ENCODE measurements at regions not wholly inside any gene's neighbourhood (a gene's known extent, or its start where the extent isn't known, plus 50 kb on each side); places are given as distances from the start of the nearest gene placed in this dataset.

DNA sequence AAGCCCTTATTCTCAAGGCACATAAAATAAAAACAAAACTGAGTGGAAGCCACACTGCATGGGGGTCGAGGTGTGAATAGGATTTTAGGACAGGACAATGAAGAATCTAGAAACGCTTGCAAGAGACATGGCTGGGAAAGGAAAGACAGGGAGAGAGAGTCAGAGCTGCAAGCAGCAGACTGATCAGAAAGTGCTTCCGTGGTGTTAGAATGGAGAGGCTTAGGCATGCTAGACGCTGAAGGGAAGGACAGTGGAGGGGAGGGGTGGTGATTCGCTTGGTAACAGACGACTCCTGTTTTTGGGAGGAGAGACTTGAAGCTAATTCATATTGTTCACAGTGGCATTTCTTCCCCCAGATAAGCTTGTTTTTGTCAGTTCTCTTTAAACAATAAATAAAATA is 173.5 kb downstream of the AIPL1 start (continued):
- TF ChIP-seq, protein P1, sequence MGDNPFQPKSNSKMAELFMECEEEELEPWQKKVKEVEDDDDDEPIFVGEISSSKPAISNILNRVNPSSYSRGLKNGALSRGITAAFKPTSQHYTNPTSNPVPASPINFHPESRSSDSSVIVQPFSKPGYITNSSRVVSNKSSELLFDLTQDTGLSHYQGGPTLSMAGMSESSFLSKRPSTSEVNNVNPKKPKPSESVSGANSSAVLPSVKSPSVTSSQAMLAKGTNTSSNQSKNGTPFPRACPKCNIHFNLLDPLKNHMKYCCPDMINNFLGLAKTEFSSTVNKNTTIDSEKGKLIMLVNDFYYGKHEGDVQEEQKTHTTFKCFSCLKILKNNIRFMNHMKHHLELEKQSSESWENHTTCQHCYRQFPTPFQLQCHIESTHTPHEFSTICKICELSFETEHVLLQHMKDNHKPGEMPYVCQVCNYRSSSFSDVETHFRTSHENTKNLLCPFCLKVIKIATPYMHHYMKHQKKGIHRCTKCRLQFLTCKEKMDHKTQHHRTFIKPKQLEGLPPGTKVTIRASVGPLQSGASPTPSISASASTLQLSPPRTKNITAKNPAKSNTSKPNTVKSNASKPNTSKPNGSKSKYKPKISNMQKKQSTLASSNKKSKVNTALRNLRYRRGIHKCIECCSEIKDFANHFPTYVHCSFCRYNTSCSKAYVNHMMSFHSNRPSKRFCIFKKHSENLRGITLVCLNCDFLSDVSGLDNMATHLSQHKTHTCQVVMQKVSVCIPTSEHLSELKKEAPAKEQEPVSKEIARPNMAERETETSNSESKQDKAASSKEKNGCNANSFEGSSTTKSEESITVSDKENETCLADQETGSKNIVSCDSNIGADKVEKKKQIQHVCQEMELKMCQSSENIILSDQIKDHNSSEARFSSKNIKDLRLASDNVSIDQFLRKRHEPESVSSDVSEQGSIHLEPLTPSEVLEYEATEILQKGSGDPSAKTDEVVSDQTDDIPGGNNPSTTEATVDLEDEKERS (tag by site-specific recombination; IDR thresholded peaks at IDR 0.05) = no peak
- TF ChIP-seq ZNF76 (tag by site-specific recombination; IDR thresholded peaks at IDR 0.05; ENCODE audit: borderline replicate concordance, low read depth) (no peak), KLF8 (tag by site-specific recombination; IDR thresholded peaks at IDR 0.05) (no peak), ZNF133 (tag by site-specific recombination; IDR thresholded peaks at IDR 0.05) (no peak), ZNF768 (tag by site-specific recombination; IDR thresholded peaks at IDR 0.05) (no peak), ZNF335 (tag by site-specific recombination; conservative IDR thresholded peaks at IDR 0.05) (no peak)

DNA sequence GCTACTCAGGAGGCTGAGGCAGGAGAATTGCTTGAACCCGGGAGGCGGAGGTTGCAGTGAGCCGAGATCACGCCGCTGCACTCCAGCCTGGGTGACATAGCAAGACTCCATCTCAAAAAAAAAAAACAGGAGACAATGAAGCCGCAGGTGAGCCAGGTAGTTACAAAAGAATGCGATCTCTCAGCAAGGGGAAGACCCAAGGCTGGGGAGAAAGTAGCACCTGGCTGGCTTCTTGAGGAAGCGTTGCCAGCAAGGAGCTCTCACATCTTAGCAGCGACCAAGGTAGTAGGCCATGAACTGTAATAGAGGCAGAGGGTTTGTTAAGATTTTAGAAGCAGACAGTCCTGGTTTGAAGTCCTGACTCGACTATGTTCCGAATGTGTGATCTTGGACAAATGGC is 175.0 kb downstream of the AIPL1 start:
- CTCF ChIA-PET = interaction anchor here (0.5 kb wide), 1 partner anchor 810 kb away, joined by 3 read pairs; no protein-coding TSS in a partner anchor
- Histone ChIP-seq H3K9me3 (ENCODE audit: control insufficient read depth, insufficient read depth, low read depth, low read length) (no peaks in the 10 kb centered on the region; the same call in 1 of the 2 replicates), H3K36me3 (ENCODE audit: control insufficient read depth in 2 of 2, insufficient read depth in 1 of 2, low read length in 2 of 2) (no peaks in the 10 kb centered on the region), H3K4me3 (ENCODE audit: low read depth, low read length) (no peak overlapping the region), H3K4me1 (ENCODE audit: control insufficient read depth, insufficient read depth, low read length) (no peaks in the 10 kb centered on the region), H3K27ac (ENCODE audit: extremely low read depth, low read depth, low read length) (no peak overlapping the region)
- TF ChIP-seq YY2 (tag by site-specific recombination; IDR thresholded peaks at IDR 0.05) = no peak
- POLR2A ChIA-PET = no interaction called here

DNA sequence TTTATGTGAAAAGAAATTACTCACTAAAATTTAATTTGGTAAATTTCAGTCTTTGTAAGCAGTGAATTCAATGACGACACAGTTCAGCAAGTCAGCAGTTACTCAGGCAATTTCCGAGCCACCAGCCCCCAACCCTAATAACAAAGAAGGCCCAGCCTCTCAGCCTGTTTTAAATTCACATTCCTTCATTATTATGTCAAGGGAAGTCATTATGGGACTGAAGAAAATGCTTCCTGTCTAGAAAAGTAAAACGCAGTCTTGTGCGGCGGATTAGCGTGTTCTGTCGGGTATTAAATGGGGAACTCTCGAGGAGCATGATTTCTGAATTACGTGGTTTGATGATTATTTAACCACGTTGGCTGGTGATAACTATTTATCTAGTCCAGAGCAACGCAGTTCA is 177.6 kb downstream of the AIPL1 start:
- no peak for TF ChIP-seq ZNF132 (tag by site-specific recombination; IDR thresholded peaks at IDR 0.05; ENCODE audit: borderline replicate concordance)
- no peak for TF ChIP-seq HOXC10 (CRISPR knock-in tag; IDR thresholded peaks at IDR 0.05)
- no peak for TF ChIP-seq ZNF473 (tag by site-specific recombination; IDR thresholded peaks at IDR 0.05)
- no peak for TF ChIP-seq ZNF423 (tag by site-specific recombination; IDR thresholded peaks at IDR 0.05)
- TF ChIP-seq ZNF324 (tag by site-specific recombination; IDR thresholded peaks at IDR 0.05) = no peak
- no peak for TF ChIP-seq ZNF785 (tag by site-specific recombination; IDR thresholded peaks at IDR 0.05)
- no peak for TF ChIP-seq ZNF138 (tag by site-specific recombination; IDR thresholded peaks at IDR 0.05; ENCODE audit: borderline replicate concordance)
- no peak for TF ChIP-seq ZNF670 (tag by site-specific recombination; IDR thresholded peaks at IDR 0.05; ENCODE audit: low read depth)
- no peak for TF ChIP-seq ZNF211 (tag by site-specific recombination; IDR thresholded peaks at IDR 0.05; ENCODE audit: low read depth)
- TF ChIP-seq, protein P2, sequence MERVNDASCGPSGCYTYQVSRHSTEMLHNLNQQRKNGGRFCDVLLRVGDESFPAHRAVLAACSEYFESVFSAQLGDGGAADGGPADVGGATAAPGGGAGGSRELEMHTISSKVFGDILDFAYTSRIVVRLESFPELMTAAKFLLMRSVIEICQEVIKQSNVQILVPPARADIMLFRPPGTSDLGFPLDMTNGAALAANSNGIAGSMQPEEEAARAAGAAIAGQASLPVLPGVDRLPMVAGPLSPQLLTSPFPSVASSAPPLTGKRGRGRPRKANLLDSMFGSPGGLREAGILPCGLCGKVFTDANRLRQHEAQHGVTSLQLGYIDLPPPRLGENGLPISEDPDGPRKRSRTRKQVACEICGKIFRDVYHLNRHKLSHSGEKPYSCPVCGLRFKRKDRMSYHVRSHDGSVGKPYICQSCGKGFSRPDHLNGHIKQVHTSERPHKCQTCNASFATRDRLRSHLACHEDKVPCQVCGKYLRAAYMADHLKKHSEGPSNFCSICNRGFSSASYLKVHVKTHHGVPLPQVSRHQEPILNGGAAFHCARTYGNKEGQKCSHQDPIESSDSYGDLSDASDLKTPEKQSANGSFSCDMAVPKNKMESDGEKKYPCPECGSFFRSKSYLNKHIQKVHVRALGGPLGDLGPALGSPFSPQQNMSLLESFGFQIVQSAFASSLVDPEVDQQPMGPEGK (tag by site-specific recombination; IDR thresholded peaks at IDR 0.05) = no peak
- Histone ChIP-seq H3K4me3 (ENCODE audit: low read depth, low read length) (no peak overlapping the region), H3K27ac (ENCODE audit: extremely low read depth, low read depth, low read length) (no peak overlapping the region), H3K36me3 (ENCODE audit: control insufficient read depth in 2 of 2, insufficient read depth in 1 of 2, low read length in 2 of 2) (no peaks in the 10 kb centered on the region), H3K9me3 (ENCODE audit: control insufficient read depth, insufficient read depth, low read depth, low read length) (no peaks in the 10 kb centered on the region), H3K4me1 (ENCODE audit: control insufficient read depth, insufficient read depth, low read length) (no peaks in the 10 kb centered on the region)
- ChIA-PET CTCF (no interaction called here), POLR2A (no interaction called here)

DNA sequence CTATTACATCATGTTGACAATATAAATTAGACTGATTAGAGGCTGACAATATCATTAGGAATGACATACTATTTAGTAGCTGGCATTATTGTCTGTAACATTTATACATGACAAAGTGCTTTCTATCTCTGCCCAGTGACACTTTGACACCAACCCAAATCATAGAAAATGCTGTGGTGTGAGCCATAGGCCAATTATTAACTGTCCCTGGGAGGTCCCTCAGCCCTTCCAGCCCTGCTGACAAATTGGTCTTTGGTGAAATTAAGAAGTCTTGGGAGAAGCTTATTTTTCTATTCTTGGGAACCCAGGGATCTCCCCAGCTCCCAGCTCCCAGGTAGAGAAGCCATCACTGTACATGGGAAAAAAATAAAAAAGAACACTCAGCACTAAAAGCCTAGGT is 179.6 kb downstream of the AIPL1 start:
- CTCF ChIA-PET = interaction anchor here (0.6 to 0.8 kb wide), 2 partner anchors 21 to 1649 kb away, joined by 3 read pairs; no protein-coding TSS in a partner anchor
- Histone ChIP-seq H3K4me1 (ENCODE audit: control insufficient read depth, insufficient read depth, low read length) (no peaks in the 10 kb centered on the region), H3K27ac (ENCODE audit: extremely low read depth, low read depth, low read length) (no peak overlapping the region)
- TF ChIP-seq ZNF223 (tag by site-specific recombination; IDR thresholded peaks at IDR 0.05) (no peak), MZF1 (tag by site-specific recombination; IDR thresholded peaks at IDR 0.05; ENCODE audit: borderline replicate concordance) (no peak), YY1 (tag by site-specific recombination; IDR thresholded peaks at IDR 0.05) (no peak), ZNF23 (tag by site-specific recombination; IDR thresholded peaks at IDR 0.05; ENCODE audit: borderline replicate concordance) (no peak), KLF8 (tag by site-specific recombination; IDR thresholded peaks at IDR 0.05) (no peak), ZNF366 (tag by site-specific recombination; conservative IDR thresholded peaks at IDR 0.05) (no peak), OSR2 (tag by site-specific recombination; IDR thresholded peaks at IDR 0.05) (no peak), ZNF138 (tag by site-specific recombination; IDR thresholded peaks at IDR 0.05; ENCODE audit: borderline replicate concordance) (no peak)
- TF ChIP-seq, protein P3, sequence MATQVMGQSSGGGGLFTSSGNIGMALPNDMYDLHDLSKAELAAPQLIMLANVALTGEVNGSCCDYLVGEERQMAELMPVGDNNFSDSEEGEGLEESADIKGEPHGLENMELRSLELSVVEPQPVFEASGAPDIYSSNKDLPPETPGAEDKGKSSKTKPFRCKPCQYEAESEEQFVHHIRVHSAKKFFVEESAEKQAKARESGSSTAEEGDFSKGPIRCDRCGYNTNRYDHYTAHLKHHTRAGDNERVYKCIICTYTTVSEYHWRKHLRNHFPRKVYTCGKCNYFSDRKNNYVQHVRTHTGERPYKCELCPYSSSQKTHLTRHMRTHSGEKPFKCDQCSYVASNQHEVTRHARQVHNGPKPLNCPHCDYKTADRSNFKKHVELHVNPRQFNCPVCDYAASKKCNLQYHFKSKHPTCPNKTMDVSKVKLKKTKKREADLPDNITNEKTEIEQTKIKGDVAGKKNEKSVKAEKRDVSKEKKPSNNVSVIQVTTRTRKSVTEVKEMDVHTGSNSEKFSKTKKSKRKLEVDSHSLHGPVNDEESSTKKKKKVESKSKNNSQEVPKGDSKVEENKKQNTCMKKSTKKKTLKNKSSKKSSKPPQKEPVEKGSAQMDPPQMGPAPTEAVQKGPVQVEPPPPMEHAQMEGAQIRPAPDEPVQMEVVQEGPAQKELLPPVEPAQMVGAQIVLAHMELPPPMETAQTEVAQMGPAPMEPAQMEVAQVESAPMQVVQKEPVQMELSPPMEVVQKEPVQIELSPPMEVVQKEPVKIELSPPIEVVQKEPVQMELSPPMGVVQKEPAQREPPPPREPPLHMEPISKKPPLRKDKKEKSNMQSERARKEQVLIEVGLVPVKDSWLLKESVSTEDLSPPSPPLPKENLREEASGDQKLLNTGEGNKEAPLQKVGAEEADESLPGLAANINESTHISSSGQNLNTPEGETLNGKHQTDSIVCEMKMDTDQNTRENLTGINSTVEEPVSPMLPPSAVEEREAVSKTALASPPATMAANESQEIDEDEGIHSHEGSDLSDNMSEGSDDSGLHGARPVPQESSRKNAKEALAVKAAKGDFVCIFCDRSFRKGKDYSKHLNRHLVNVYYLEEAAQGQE (tag by site-specific recombination; IDR thresholded peaks at IDR 0.05) = no peak

More for the DNA sequence above, 179.6 kb downstream of the AIPL1 start:
- POLR2A ChIA-PET = no interaction called here
- Histone ChIP-seq H3K9me3 (ENCODE audit: control insufficient read depth, insufficient read depth, low read depth, low read length) (no peaks in the 10 kb centered on the region), H3K4me3 (ENCODE audit: low read depth, low read length) (no peak overlapping the region), H3K36me3 (ENCODE audit: control insufficient read depth in 2 of 2, insufficient read depth in 1 of 2, low read length in 2 of 2) (no peaks in the 10 kb centered on the region)
